ENCODE measurements at regions not wholly inside any gene's neighbourhood (a gene's known extent, or its start where the extent isn't known, plus 50 kb on each side); places are given as distances from the start of the nearest gene placed in this dataset.

- H3K36me3 ChIP-seq (ENCODE audit: control insufficient read depth in 2 of 2, insufficient read depth in 2 of 2, low read length in 1 of 2) = no peaks in the 10 kb centered on the region
- H3K9me3 ChIP-seq (ENCODE audit: control insufficient read depth in 2 of 2, insufficient read depth in 1 of 2, low read depth in 1 of 2, low read length in 1 of 2) = no peaks in the 10 kb centered on the region
- 62 to 66% methylated on average over 2 of the region's 2 CpGs for WGBS, 2 donors
- H3K27ac ChIP-seq (ENCODE audit: low read depth in 2 of 2, low read length in 1 of 2) = no peak overlapping the region
- H3K4me1 ChIP-seq (ENCODE audit: control insufficient read depth in 2 of 2, insufficient read depth in 2 of 2, low read length in 1 of 2) = no peaks in the 10 kb centered on the region
- no peaks in the 10 kb centered on the region for H3K27me3 ChIP-seq (ENCODE audit: control insufficient read depth in 1 of 2, insufficient read depth in 2 of 2, low read length in 2 of 2)
- no peak overlapping the region for H3K4me3 ChIP-seq (ENCODE audit: low read depth in 1 of 2, low read length in 2 of 2)
Observed at GRCh38 chr2:204250692-204251091, 294.6 kb upstream of the PARD3B start.

GRCh38 chr2:204251158-204251997 is 293.9 kb upstream of the PARD3B start:
- Histone ChIP-seq H3K36me3 (ENCODE audit: control insufficient read depth in 2 of 2, insufficient read depth in 2 of 2, low read length in 1 of 2) (no peaks in the 10 kb centered on the region), H3K27ac (ENCODE audit: low read depth in 2 of 2, low read length in 1 of 2) (no peak overlapping the region), H3K27me3 (ENCODE audit: control insufficient read depth in 1 of 2, insufficient read depth in 2 of 2, low read length in 2 of 2) (no peaks in the 10 kb centered on the region), H3K9me3 (ENCODE audit: control insufficient read depth in 2 of 2, insufficient read depth in 1 of 2, low read depth in 1 of 2, low read length in 1 of 2) (no peaks in the 10 kb centered on the region), H3K4me3 (ENCODE audit: low read depth in 1 of 2, low read length in 2 of 2) (no peak overlapping the region), H3K4me1 (ENCODE audit: control insufficient read depth in 2 of 2, insufficient read depth in 2 of 2, low read length in 1 of 2) (no peaks in the 10 kb centered on the region)
- WGBS, 2 donors = 62 to 74% methylated on average over 11 of the region's 11 CpGs

- no peaks in the 10 kb centered on the region for H3K9me3 ChIP-seq (ENCODE audit: control insufficient read depth in 2 of 2, insufficient read depth in 1 of 2, low read depth in 1 of 2, low read length in 1 of 2)
- no peak overlapping the region for H3K4me3 ChIP-seq (ENCODE audit: low read depth in 1 of 2, low read length in 2 of 2)
- no peaks in the 10 kb centered on the region for H3K4me1 ChIP-seq (ENCODE audit: control insufficient read depth in 2 of 2, insufficient read depth in 2 of 2, low read length in 1 of 2)
- no peaks in the 10 kb centered on the region for H3K36me3 ChIP-seq (ENCODE audit: control insufficient read depth in 2 of 2, insufficient read depth in 2 of 2, low read length in 1 of 2)
- WGBS, 2 donors = 65 to 69% methylated on average over 11 of the region's 11 CpGs
- no peaks in the 10 kb centered on the region for H3K27me3 ChIP-seq (ENCODE audit: control insufficient read depth in 1 of 2, insufficient read depth in 2 of 2, low read length in 2 of 2)
- no peak overlapping the region for H3K27ac ChIP-seq (ENCODE audit: low read depth in 2 of 2, low read length in 1 of 2)
Observed at GRCh38 chr2:204251998-204252376, 293.3 kb upstream of the PARD3B start.

- Histone ChIP-seq H3K4me1 (ENCODE audit: control insufficient read depth in 2 of 2, insufficient read depth in 2 of 2, low read length in 1 of 2) (peaks cover 0 to 2% of the 10 kb centered on the region in 2 donors), H3K27me3 (ENCODE audit: control insufficient read depth in 1 of 2, insufficient read depth in 2 of 2, low read length in 2 of 2) (no peaks in the 10 kb centered on the region), H3K4me3 (ENCODE audit: low read depth in 1 of 2, low read length in 2 of 2) (no peak overlapping the region), H3K27ac (ENCODE audit: low read depth in 2 of 2, low read length in 1 of 2) (no peak overlapping the region), H3K9me3 (ENCODE audit: control insufficient read depth in 2 of 2, insufficient read depth in 1 of 2, low read depth in 1 of 2, low read length in 1 of 2) (no peaks in the 10 kb centered on the region), H3K36me3 (ENCODE audit: control insufficient read depth in 2 of 2, insufficient read depth in 2 of 2, low read length in 1 of 2) (no peaks in the 10 kb centered on the region)
- WGBS, 2 donors = 92 to 95% methylated on average over 5 of the region's 5 CpGs
Observed at GRCh38 chr2:204255071-204255470, 290.2 kb upstream of the PARD3B start.

GRCh38 chr2:204255526-204255925 is 289.7 kb upstream of the PARD3B start:
- Histone ChIP-seq H3K27ac (ENCODE audit: low read depth in 2 of 2, low read length in 1 of 2) (no peak overlapping the region), H3K4me1 (ENCODE audit: control insufficient read depth in 2 of 2, insufficient read depth in 2 of 2, low read length in 1 of 2) (peaks cover 0 to 2% of the 10 kb centered on the region in 2 donors), H3K36me3 (ENCODE audit: control insufficient read depth in 2 of 2, insufficient read depth in 2 of 2, low read length in 1 of 2) (no peaks in the 10 kb centered on the region), H3K4me3 (ENCODE audit: low read depth in 1 of 2, low read length in 2 of 2) (no peak overlapping the region), H3K27me3 (ENCODE audit: control insufficient read depth in 1 of 2, insufficient read depth in 2 of 2, low read length in 2 of 2) (no peaks in the 10 kb centered on the region), H3K9me3 (ENCODE audit: control insufficient read depth in 2 of 2, insufficient read depth in 1 of 2, low read depth in 1 of 2, low read length in 1 of 2) (no peaks in the 10 kb centered on the region)
- 76 to 78% methylated on average over 2 of the region's 2 CpGs for WGBS, 2 donors

- H3K4me1 ChIP-seq (ENCODE audit: control insufficient read depth in 2 of 2, insufficient read depth in 2 of 2, low read length in 1 of 2) = peaks cover 0 to 2% of the 10 kb centered on the region in 2 donors
- no peaks in the 10 kb centered on the region for H3K36me3 ChIP-seq (ENCODE audit: control insufficient read depth in 2 of 2, insufficient read depth in 2 of 2, low read length in 1 of 2)
- no peak overlapping the region for H3K27ac ChIP-seq (ENCODE audit: low read depth in 2 of 2, low read length in 1 of 2)
- WGBS, 2 donors = 95% methylated on average over 5 of the region's 5 CpGs
- no peaks in the 10 kb centered on the region for H3K9me3 ChIP-seq (ENCODE audit: control insufficient read depth in 2 of 2, insufficient read depth in 1 of 2, low read depth in 1 of 2, low read length in 1 of 2)
- H3K27me3 ChIP-seq (ENCODE audit: control insufficient read depth in 1 of 2, insufficient read depth in 2 of 2, low read length in 2 of 2) = no peaks in the 10 kb centered on the region
- no peak overlapping the region for H3K4me3 ChIP-seq (ENCODE audit: low read depth in 1 of 2, low read length in 2 of 2)
Observed at GRCh38 chr2:204257781-204258180, 287.5 kb upstream of the PARD3B start.

- H3K27me3 ChIP-seq (ENCODE audit: control insufficient read depth in 1 of 2, insufficient read depth in 2 of 2, low read length in 2 of 2) = no peaks in the 10 kb centered on the region
- H3K4me3 ChIP-seq (ENCODE audit: low read depth in 1 of 2, low read length in 2 of 2) = no peak overlapping the region
- no peaks in the 10 kb centered on the region for H3K9me3 ChIP-seq (ENCODE audit: control insufficient read depth in 2 of 2, insufficient read depth in 1 of 2, low read depth in 1 of 2, low read length in 1 of 2)
- H3K36me3 ChIP-seq (ENCODE audit: control insufficient read depth in 2 of 2, insufficient read depth in 2 of 2, low read length in 1 of 2) = no peaks in the 10 kb centered on the region
- peaks cover 0 to 2% of the 10 kb centered on the region in 2 donors for H3K4me1 ChIP-seq (ENCODE audit: control insufficient read depth in 2 of 2, insufficient read depth in 2 of 2, low read length in 1 of 2)
- no peak overlapping the region for H3K27ac ChIP-seq (ENCODE audit: low read depth in 2 of 2, low read length in 1 of 2)
Observed at GRCh38 chr2:204258890-204259289, 286.4 kb upstream of the PARD3B start.

GRCh38 chr2:204260162-204260877 is 285.0 kb upstream of the PARD3B start:
- H3K9me3 ChIP-seq (ENCODE audit: control insufficient read depth in 2 of 2, insufficient read depth in 1 of 2, low read depth in 1 of 2, low read length in 1 of 2) = no peaks in the 10 kb centered on the region
- H3K4me1 ChIP-seq (ENCODE audit: control insufficient read depth in 2 of 2, insufficient read depth in 2 of 2, low read length in 1 of 2) = peaks cover 0 to 2% of the 10 kb centered on the region in 2 donors
- H3K4me3 ChIP-seq (ENCODE audit: low read depth in 1 of 2, low read length in 2 of 2) = no peak overlapping the region
- no peaks in the 10 kb centered on the region for H3K36me3 ChIP-seq (ENCODE audit: control insufficient read depth in 2 of 2, insufficient read depth in 2 of 2, low read length in 1 of 2)
- H3K27me3 ChIP-seq (ENCODE audit: control insufficient read depth in 1 of 2, insufficient read depth in 2 of 2, low read length in 2 of 2) = no peaks in the 10 kb centered on the region
- H3K27ac ChIP-seq (ENCODE audit: low read depth in 2 of 2, low read length in 1 of 2) = no peak overlapping the region
- 43 to 45% methylated on average over 9 of the region's 9 CpGs for WGBS, 2 donors

GRCh38 chr2:204260901-204261300 is 284.4 kb upstream of the PARD3B start:
- H3K4me1 ChIP-seq (ENCODE audit: control insufficient read depth in 2 of 2, insufficient read depth in 2 of 2, low read length in 1 of 2) = peaks cover 0 to 2% of the 10 kb centered on the region in 2 donors
- H3K27me3 ChIP-seq (ENCODE audit: control insufficient read depth in 1 of 2, insufficient read depth in 2 of 2, low read length in 2 of 2) = no peaks in the 10 kb centered on the region
- no peaks in the 10 kb centered on the region for H3K36me3 ChIP-seq (ENCODE audit: control insufficient read depth in 2 of 2, insufficient read depth in 2 of 2, low read length in 1 of 2)
- no peaks in the 10 kb centered on the region for H3K9me3 ChIP-seq (ENCODE audit: control insufficient read depth in 2 of 2, insufficient read depth in 1 of 2, low read depth in 1 of 2, low read length in 1 of 2)
- WGBS, 2 donors = 50 to 61% methylated on average over 2 of the region's 2 CpGs
- H3K27ac ChIP-seq (ENCODE audit: low read depth in 2 of 2, low read length in 1 of 2) = no peak overlapping the region
- H3K4me3 ChIP-seq (ENCODE audit: low read depth in 1 of 2, low read length in 2 of 2) = no peak overlapping the region

All from esophagus (tissue), 2 donors.